ENCODE measurements at regions not wholly inside any gene's neighbourhood (a gene's known extent, or its start where the extent isn't known, plus 50 kb on each side); places are given as distances from the start of the nearest gene placed in this dataset.

DNA sequence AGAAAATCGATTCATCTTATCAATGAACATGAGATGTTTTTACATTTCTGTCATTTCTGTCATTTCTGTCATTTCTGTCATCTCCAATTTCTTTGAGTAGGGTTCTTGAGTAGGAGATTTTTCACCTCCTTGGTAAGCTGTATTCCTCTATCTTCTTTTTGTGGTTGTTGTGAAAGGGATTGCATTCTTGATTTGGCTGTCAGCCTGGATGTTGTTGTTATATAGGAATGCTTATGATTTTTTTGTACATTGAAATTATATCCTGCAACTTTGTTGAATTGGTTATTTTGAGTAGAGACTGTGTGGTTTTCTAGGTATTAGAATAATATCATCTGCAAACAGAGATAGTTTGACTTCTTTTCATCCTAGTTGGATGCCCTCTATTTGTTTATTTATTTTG is 1233.7 kb downstream of the PLA2G4A start:
- no peak for TF ChIP-seq CTCF (IDR thresholded peaks at IDR 0.05)
- TF ChIP-seq POLR2A (IDR thresholded peaks at IDR 0.05), result no peak
- TF ChIP-seq EP300 (IDR thresholded peaks at IDR 0.05), result no peak

All from sigmoid colon (tissue), 4 donors.